Panc1 (cell line): ENCODE measurements at regions not wholly inside any gene's neighbourhood (a gene's known extent, or its start where the extent isn't known, plus 50 kb on each side); places are given as distances from the start of the nearest gene placed in this dataset.

Source experiments
- POLR2AphosphoS5 ChIP-seq: IDR thresholded peaks from 2 replicates; pipeline ENCODE4 v1.6.1; 2012; ENCODE audit warnings: mild to moderate bottlenecking, low read depth, low read length, moderate library complexity
- SIN3A ChIP-seq: IDR thresholded peaks from 2 replicates; pipeline ENCODE4 v1.6.1; 2012; ENCODE audit warnings: low read depth, mild to moderate bottlenecking, low read length, moderate library complexity, borderline replicate concordance; ENCODE audit not compliant: insufficient read depth
- TCF7L2 ChIP-seq: IDR thresholded peaks from 2 replicates; pipeline ENCODE4 v1.6.1; 2011; ENCODE audit warnings: mild to moderate bottlenecking, low read depth, low read length, inconsistent platforms
- TF ChIP-seq, protein P1 (sequence below): fragments of 450-650 bp; IDR thresholded peaks from 2 replicates; pipeline ENCODE4 v1.5.1; 2017; ENCODE audit warnings: mild to moderate bottlenecking
- TF ChIP-seq, protein P2 (sequence below), 2 experiments: IDR thresholded peaks; 2 replicates each; pipeline ENCODE4 v1.6.1; 2011 to 2012; ENCODE audit warnings: low read depth in 2 of 2, control low read depth in 1 of 2, low read length in 1 of 2, mild to moderate bottlenecking in 1 of 2, moderate library complexity in 1 of 2; ENCODE audit not compliant: insufficient read depth in 1 of 2

DNA sequence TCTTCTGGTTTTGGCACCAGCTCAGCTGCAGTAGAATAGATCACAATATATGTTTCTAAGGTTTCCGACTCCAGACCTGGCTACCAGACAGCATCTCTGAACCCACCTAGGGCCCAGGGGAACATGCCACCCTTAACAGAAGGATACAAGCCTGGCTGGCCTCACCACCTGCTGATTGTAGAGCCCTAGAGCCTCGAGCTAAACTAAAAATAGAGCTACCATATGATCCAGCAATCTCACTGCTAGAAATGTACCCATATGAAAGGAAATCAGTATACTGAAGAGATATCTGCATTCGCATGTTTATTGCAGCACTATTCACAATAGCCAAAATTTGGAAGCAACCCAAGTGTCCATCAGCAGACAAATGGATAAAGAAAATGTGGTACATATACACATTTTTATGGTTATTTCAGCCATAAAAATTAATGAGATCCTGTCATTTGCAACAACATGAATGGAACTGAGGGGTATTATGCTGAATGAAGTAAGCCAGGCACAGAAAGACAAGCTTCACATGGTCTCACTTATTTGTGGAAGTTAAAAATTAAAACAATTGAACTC is 242.4 kb upstream of the SLC39A10 start:
- TF ChIP-seq, protein P1, sequence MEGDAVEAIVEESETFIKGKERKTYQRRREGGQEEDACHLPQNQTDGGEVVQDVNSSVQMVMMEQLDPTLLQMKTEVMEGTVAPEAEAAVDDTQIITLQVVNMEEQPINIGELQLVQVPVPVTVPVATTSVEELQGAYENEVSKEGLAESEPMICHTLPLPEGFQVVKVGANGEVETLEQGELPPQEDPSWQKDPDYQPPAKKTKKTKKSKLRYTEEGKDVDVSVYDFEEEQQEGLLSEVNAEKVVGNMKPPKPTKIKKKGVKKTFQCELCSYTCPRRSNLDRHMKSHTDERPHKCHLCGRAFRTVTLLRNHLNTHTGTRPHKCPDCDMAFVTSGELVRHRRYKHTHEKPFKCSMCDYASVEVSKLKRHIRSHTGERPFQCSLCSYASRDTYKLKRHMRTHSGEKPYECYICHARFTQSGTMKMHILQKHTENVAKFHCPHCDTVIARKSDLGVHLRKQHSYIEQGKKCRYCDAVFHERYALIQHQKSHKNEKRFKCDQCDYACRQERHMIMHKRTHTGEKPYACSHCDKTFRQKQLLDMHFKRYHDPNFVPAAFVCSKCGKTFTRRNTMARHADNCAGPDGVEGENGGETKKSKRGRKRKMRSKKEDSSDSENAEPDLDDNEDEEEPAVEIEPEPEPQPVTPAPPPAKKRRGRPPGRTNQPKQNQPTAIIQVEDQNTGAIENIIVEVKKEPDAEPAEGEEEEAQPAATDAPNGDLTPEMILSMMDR, result no peak
- TF ChIP-seq, protein P2, sequence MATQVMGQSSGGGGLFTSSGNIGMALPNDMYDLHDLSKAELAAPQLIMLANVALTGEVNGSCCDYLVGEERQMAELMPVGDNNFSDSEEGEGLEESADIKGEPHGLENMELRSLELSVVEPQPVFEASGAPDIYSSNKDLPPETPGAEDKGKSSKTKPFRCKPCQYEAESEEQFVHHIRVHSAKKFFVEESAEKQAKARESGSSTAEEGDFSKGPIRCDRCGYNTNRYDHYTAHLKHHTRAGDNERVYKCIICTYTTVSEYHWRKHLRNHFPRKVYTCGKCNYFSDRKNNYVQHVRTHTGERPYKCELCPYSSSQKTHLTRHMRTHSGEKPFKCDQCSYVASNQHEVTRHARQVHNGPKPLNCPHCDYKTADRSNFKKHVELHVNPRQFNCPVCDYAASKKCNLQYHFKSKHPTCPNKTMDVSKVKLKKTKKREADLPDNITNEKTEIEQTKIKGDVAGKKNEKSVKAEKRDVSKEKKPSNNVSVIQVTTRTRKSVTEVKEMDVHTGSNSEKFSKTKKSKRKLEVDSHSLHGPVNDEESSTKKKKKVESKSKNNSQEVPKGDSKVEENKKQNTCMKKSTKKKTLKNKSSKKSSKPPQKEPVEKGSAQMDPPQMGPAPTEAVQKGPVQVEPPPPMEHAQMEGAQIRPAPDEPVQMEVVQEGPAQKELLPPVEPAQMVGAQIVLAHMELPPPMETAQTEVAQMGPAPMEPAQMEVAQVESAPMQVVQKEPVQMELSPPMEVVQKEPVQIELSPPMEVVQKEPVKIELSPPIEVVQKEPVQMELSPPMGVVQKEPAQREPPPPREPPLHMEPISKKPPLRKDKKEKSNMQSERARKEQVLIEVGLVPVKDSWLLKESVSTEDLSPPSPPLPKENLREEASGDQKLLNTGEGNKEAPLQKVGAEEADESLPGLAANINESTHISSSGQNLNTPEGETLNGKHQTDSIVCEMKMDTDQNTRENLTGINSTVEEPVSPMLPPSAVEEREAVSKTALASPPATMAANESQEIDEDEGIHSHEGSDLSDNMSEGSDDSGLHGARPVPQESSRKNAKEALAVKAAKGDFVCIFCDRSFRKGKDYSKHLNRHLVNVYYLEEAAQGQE (IDR thresholded peaks at IDR 0.05; ENCODE audit: insufficient read depth in 1 of 2, low read depth in 2 of 2, low read length in 1 of 2), result no peak
- no peak for TF ChIP-seq SIN3A
- no peak for TF ChIP-seq TCF7L2
- no peak for TF ChIP-seq POLR2AphosphoS5
